HG03175 (cell line): ENCODE measurements at regions not wholly inside any gene's neighbourhood (a gene's known extent, or its start where the extent isn't known, plus 50 kb on each side); places are given as distances from the start of the nearest gene placed in this dataset.

Experiments
- ATAC-seq: cut with Tn5 transposase; IDR thresholded peaks from one replicate; pipeline ENCODE4 v1.9.1; 2021; ENCODE audit warnings: mild to moderate bottlenecking, moderate library complexity; ENCODE audit not compliant: unreplicated experiment

GRCh38 chr1:184267747-184268146 is 119.1 kb upstream of the C1orf21 start:
- ATAC-seq: no peak

DNA sequence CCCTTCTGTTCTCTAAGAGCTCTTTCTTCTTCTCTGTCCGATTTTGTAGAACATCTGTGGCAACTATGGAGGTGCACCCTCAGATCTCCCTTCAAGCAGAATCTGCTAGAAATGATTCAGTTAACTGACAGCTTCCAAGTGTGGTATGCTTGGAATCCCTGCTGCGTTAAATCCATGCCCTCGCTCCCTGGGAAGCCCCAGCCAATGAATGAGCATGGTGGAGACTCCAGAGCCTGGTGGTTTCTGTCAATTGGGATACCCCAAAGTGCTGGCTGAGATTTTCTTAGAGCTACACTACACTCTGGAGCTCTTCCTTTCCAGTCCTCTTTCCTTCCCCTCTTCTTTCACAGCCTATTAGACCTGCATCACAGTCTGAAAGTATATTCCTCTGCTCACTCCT is 116.3 kb upstream of the C1orf21 start:
- ATAC-seq: no peak

DNA sequence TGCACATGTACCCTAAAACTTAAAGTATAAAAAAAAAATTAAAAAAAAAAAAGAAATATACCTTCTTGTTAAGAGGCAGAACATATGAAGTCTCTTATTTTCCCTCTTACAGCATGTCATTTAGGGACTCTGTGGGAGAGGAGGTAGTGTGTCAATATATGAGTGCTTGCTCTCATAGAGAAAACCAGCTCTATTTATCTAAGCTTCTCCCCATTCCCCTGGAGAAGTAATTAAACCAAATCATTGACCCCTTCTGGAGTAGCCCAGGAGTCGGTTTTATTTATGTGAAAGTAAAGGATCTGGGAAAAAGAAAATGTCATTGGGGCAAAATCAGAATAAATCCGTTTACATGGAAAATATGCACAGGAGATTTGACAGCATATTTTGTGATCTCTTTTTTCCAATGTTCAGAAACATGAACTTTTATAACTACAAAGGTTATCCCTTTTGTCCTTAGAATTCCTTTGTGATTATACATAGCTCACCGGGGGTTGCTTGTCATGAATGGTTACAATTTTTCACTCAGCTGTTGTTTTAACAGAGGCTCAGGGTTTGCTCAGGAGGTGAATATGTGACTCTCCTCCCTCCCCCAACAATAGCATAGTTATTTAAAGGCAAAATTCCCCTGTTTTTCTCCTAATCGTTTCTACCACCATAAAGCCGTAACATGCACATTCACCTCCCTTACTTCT is 114.5 kb upstream of the C1orf21 start:
- no peak for ATAC-seq

GRCh38 chr1:184276416-184276815 is 110.4 kb upstream of the C1orf21 start:
- ATAC-seq: no peak

DNA sequence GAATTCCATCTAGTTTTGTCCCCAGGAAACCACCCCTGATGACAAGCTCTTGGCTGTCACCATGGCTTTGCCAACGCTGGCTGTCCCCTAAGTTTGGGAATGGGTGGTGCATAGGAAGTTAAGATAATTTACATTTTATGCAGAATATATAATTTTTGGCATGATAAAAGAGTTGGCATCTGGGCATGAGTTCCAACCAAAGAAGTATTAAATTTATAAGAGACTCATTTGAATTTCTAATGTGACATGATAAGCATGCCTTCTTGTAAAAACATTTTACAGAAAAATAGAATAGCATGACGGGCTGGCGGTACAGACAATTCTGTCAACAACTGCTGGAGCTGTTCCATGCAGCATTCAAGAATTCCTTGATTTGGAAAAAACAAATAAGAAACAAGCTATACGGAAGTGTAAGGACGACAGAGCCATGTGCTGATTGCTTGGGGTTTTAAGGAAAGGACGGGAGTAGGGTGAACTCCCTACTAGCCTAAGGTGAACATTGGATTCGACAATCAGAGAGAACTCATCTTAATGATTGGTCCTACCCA is 106.8 kb upstream of the C1orf21 start:
- ATAC-seq: no peak

DNA sequence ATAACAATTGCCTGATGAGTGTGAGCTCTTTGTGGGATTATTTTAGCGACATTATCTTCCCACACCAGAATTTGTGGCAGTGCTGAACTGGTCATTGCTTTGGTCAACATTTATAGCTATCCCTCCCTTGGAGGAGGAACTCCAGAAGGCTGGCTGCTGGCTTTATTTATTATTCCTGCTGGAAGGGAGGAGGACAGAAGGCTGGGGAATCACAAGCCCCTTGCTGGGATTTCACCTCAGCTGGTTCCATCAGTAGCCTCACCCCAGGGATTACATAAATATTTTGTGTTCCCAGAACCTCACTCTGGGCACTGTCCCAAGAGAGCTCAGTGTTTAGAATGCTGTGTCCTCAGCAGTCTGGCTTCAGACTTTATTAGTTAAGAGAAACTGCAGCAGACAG is 102.8 kb upstream of the C1orf21 start:
- no peak for ATAC-seq

- ATAC-seq: no peak
Measured at GRCh38 chr1:184284900-184285299, 101.9 kb upstream of the C1orf21 start.

DNA sequence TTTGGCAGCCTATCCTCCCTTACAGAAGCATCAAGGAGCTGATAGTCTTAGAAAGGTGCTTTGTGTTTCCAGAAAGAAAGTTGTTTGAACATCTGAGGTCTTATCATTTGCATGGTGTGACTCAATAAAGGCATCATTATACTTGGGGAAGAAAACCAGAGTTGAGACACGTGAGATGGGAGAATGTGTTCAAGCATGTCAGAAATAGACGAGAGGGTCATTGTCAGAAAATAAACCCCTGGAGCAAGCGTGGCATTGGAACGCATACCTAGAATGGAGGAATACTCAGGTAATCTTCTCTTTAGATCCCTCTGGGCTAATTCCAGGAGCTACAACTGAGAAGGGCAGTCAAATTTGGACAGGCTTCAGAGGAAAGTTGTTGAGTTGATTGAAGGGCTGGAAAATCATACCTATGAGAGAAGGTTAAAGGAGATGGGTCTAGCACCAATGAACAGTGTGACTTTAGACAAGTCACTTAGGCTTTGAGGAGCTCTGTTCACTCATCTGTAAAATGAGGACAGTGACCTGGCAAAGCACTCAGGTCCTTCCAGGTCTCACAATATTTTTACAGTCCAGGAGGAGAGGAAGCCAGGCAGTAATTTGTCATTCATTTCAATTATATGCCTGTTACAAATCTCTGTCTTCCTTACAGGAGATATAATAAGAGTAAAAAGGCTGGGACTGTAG is 101.3 kb upstream of the C1orf21 start:
- no peak for ATAC-seq

- no peak for ATAC-seq
Measured at GRCh38 chr1:184287001-184287400, 99.8 kb upstream of the C1orf21 start.

- ATAC-seq: no peak
Measured at GRCh38 chr1:184289825-184290550, 96.8 kb upstream of the C1orf21 start.

DNA sequence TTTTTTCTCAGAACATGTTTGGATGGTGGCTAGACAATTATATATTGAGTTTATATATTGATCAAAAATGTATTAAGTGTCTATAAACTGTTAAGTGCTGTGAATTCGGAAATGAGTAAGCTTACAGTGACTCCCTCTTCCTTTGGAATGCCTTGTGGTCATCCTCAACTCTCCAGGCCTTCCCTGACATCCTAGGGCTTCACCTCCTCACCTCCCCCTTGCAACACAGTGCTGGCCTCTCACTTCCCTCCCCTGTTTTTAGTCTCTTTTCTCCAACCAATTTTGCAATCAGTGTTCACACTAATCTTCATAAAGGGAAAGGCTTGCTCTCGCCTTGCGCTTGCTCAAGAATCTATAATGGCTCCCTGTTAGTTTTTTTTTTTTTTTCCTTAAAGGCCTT is 95.1 kb upstream of the C1orf21 start:
- ATAC-seq: no peak

- no peak for ATAC-seq
Measured at GRCh38 chr1:184292101-184292500, 94.7 kb upstream of the C1orf21 start.

GRCh38 chr1:184294101-184294500 is 92.7 kb upstream of the C1orf21 start:
- no peak for ATAC-seq

GRCh38 chr1:184296466-184297243 is 90.2 kb upstream of the C1orf21 start:
- ATAC-seq: no peak

DNA sequence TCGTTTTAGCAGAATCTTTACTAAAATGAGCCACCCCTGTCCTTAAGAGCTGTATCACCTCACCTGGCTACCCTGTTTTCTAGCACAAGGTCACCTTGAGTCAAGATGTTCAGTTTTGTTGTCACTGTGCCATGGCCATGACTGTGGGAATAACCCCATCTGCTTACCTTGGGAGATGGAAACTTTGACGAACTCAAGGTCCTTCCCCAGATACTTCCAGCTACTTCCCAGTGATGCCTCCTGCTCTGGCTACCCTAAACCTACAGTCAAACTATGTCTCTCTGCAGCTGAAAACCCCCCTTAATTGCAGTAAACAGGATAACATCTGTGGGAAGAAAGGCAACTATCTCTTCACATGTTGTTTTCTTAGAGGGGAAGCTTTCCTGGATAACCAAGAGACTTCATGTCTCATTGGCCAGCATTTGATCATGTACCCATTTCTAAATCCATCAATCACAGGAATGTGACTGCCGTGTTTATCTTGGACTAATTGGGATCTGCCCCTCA is 89.5 kb upstream of the C1orf21 start:
- ATAC-seq: no peak

GRCh38 chr1:184298440-184299405 is 88.1 kb upstream of the C1orf21 start:
- ATAC-seq: no peak

- no peak for ATAC-seq
Measured at GRCh38 chr1:184299406-184299790, 87.4 kb upstream of the C1orf21 start.

DNA sequence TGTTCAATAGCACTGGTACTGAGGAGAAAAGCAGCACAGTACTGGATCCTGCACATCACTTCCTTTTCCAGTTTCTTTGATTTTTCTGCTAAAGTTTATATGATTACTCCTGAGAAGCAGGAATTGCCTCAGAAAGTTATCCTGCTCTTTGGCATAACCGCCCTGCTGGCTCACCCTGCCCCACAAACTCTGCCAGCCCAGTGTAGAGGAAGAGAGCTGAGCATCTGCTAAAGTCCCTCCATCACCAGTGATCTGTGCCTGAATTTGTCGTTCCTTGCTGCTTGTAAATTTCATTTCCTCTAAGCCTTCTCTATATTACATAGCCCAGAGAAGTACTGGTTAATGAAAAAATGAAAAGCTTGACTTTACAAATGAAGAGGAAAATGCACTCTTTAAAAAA is 87.0 kb upstream of the C1orf21 start:
- no peak for ATAC-seq

GRCh38 chr1:184300446-184300845 is 86.4 kb upstream of the C1orf21 start:
- no peak for ATAC-seq

- no peak for ATAC-seq
Measured at GRCh38 chr1:184301227-184301626, 85.6 kb upstream of the C1orf21 start.
